Heart left ventricle (tissue), 13 donors: ENCODE measurements at regions not wholly inside any gene's neighbourhood (a gene's known extent, or its start where the extent isn't known, plus 50 kb on each side); places are given as distances from the start of the nearest gene placed in this dataset.

ENCODE experiments used
- CTCF ChIP-seq, 12 donors: fragments of 200-600 bp; sonication (generic) in 4 of 12; IDR thresholded peaks; one replicate each; pipeline versions ENCODE4 v1.5.0 to v1.8.0; 2018 to 2022; ENCODE audit warnings: antibody characterized with exemption in 12 of 12, mild to moderate bottlenecking in 5 of 12
- POLR2A ChIP-seq, 2 donors: fragments of 450-650 bp; IDR thresholded peaks; one replicate each; pipeline ENCODE4 v1.6.1; 2017; ENCODE audit warnings: antibody characterized with exemption in 2 of 2, mild to moderate bottlenecking in 2 of 2, moderate library complexity in 2 of 2
- donor health status: ischemic (EF 13 %, LVEDD 7.1; RV severe dilation, severe dysfunction).
- donor health status: DM: no; HTN: yes; CAD: no.
- donor health status: DM: no; HTN: no; CAD: no.
- donor health status: ischemic (EF 25% LVEDD 6.9; RV normal size, moderate dysfunction).
- donor health status: ischemic (EF 25% LVEDD 5.7; RV mildly dilated, moderate dysfunction).
- donor health status: ischemic (EF 35%, LVEDD 5.7; RV mildly dilated, moderate dysfunction).
- donor health status: nonischemic (EF 11% LVEDD 7.7; RV severe dilation, severe dysfunction).
- donor health status: DM: yes; HTN: yes; CAD: no.
- donor health status: PGD.
- donor health status: ischemic (EF 29% LVEDD 5.4; RV normal size, mild dysfunction).
- donor health status: nonischemic (EF 23%, LVEDD 6.1; RV moderate dilation, normal function).

GRCh38 chr4:33709247-33709646 lies 2535.1 kb downstream of the ARAP2 start:
- TF ChIP-seq CTCF (IDR thresholded peaks at IDR 0.05) (no peak), POLR2A (IDR thresholded peaks at IDR 0.05) (no peak)
